ENCODE measurements at regions not wholly inside any gene's neighbourhood (a gene's known extent, or its start where the extent isn't known, plus 50 kb on each side); places are given as distances from the start of the nearest gene placed in this dataset.

DNA sequence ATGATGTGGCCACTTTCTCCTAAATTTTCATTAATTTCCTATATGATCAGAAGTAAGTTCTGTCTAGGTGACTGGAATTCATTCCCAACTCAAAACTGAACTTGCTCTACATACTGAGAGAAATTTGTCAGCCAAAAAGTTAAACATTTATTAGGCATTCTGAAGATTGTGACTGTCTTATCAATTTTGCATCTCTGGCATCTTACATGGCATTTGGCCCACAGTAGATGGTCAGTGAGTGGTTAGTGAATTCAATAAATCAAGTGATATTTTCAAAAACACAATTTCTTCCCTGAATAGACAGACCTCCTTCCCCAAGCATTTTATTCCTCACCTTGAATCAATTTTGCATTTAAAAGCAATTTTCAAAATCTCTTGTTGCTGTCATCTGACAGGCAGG, 363.2 kb upstream of the NBEA start:
- ATAC-seq, result no peak

DNA sequence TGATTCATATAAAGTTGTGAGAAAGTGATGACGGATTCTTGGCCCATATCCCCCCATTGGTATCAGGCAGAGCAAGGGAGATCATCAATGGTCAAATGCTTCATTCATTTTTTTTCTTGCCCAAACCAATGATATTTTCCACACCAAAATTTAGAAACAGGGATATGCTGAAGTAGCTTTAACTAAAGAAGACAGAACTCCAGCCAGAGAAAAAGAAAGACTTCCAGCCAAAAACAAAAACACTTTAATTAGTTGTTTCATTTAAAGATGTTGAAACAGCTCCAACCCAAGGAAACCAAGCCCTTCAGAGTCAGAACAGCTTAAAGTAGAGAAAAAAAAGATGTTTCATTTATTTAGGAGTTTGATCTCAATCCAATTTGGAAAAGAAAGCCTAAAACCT, 358.9 kb upstream of the NBEA start:
- no peak for ATAC-seq

DNA sequence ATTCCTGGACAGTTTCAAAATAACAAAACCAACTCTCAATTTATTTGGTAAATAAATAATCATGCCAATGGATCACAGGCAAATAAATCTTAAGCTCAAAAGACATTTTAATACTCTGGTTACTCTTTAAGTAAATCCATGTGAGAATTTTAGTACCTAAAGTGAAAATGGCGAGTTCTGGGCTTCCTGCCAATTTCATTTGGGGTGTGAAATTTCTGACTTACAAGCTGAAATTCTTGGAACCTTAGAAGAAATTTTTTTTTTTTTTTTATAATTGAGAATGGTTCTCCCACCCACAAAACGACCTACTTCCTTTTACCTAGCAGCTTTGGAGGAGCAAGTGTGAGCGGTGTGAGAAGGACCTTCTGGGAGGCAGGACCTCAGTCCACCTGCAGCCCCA, 354.5 kb upstream of the NBEA start:
- ATAC-seq, result no peak

DNA sequence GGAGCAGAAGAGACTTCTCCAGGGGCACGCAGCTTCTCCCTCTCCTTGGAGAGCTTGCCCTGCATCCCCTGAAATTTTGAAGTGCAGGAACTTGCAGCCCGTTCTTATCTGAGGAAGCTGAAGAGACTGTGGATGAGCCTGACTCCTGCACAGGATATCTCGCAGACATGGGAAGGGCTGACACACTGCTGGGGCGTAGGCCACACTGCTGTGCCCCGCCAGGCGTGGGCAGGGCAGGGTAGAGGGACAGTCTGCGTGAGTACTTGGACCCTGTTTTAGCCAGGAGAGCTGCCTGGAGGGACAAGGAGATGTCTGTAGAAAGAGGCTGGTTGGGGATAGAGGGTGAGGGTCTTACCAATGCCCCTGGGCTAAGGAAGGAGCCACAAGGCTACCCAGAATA, 353.7 kb upstream of the NBEA start:
- no peak for ATAC-seq

DNA sequence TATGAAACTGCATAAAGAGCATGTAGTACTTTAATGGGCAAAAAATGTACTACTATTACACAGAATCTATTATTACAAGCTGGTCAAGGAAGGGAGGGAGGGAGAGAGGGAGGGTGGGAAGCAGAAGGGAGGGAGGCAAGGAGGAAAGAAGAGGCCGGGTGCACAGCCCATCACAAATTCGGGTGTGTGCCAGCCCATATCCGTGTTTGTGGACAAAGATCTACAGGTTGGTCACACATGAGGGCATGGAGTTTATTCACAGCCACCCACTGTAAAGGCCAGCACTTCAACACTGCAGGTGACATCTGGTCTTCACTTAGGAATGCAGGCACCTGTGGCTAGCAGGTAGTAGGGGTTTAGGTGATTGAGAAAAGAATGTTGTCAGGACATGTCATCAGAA, 352.5 kb upstream of the NBEA start:
- ATAC-seq, result no peak

DNA sequence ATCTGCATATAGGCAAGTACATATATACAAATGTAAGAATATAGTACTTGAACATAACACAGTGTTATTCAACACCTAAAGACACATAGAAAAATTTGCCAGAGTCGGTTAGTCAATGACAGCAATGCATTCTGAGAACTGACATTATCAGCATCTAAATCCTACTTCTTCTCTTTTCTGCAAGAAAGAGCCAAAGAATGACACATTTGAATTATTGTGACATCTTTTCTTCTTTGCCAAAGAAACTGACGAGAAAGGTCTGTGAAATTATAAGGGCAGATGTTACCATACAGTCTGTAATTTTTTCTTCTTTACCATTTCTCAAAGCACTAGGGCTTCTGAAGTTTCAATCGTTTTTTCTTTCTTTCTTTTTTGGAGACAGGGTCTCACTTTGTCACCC, 350.9 kb upstream of the NBEA start:
- no peak for ATAC-seq

DNA sequence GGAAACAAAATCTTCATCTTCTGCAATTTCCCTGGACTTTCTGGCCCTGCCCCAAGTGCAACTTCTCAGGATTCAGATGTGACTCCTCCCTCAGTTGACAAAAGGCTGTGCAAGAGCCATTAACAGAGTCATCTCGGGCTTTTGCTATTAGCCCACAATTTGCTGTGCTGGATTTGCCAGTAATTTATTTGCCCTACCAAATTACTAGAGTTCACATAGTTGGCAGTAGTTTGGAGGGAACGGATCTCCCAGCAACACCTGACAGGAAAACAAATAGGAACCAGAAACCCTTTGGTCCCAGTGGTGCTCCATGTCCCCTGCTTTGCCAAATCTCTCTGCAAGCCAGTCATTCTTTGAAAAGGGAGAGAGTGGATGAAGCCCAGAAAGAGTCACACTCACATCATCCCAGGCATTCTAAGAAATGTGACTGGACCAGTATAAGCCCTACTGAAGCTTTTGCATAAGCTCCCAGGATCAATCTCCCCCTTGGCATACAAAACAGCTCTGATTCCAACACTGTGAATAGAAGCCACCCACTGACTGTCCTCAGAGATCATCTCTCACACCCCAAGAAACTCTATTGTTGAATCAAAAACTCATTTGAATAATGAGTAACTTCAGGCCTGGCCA, 350.1 kb upstream of the NBEA start:
- ATAC-seq, result no peak

DNA sequence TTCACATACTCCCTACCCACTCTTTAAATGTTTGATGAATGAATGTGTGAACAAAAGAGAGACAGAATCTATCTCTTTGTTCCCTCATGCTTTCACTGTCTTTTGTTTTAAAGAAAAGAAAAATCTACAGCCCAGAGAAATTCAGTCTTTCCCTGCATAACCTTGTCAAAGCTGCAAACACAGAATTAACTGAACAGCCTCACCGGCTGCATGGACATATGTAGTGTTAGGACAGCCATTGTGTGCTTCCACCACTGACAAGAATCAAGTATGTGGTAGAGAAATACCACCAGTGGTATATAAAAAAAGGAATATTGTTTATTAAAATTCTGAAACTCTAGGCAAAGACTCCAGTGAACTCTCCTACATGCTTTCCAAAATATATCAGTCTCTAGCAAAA, 348.4 kb upstream of the NBEA start:
- ATAC-seq, result no peak

DNA sequence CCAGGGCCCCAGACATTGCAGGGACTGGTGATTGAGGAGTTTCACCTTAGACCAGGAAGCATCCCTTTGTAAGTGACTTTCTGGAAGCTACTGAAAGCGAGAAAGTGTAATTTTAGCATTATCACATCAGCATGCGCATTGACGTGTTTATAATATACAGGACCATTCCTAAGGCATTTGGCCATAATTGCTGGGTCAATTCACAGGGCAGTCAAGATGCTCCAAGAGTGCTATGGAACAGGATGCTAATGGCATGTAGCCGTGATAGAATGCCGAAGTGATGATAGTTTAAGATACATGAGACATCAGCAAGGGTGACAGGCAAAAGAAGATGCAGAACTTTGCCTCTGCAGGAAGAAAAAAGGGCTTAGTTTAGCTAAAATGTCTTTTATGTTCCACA, 347.6 kb upstream of the NBEA start:
- ATAC-seq, result no peak

DNA sequence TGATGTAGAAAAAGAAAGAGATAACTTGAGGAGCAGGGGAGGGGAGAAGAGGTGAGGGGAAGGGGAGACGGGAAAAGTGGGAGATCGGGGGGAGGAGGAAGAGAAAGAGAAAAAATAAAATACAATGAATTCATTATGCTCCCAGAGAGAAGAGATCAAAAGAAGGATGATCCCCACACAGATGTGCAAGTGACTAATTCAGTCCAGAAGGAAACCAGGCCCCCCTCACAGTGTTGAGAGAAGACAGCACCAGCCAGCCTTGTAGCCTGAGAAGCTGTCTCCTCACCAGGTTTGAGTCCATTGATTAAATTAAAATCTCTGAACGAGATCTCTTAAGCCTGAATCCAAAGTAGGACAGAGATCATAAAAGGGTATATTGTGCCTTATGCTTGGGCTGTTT, 333.7 kb upstream of the NBEA start:
- ATAC-seq, result no peak

DNA sequence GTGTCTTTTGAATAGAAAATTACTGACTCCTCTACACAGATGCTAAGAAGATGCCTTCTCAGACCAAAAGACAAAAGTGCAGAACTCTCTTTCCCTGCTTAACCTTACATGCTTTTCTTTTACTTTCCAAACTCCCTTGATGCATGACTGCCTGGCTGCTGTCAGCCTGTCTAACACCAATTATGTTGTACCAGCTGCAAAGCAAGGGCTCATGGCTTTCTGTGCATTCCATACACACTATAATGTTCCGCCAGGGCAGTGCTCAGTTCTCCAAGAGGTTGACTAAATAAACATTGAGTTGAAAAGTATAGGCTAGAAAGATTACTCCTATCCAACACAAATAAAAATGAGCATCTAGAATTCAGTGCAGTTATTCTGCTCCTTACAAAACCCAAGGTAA, 330.4 kb upstream of the NBEA start:
- ATAC-seq, result no peak

DNA sequence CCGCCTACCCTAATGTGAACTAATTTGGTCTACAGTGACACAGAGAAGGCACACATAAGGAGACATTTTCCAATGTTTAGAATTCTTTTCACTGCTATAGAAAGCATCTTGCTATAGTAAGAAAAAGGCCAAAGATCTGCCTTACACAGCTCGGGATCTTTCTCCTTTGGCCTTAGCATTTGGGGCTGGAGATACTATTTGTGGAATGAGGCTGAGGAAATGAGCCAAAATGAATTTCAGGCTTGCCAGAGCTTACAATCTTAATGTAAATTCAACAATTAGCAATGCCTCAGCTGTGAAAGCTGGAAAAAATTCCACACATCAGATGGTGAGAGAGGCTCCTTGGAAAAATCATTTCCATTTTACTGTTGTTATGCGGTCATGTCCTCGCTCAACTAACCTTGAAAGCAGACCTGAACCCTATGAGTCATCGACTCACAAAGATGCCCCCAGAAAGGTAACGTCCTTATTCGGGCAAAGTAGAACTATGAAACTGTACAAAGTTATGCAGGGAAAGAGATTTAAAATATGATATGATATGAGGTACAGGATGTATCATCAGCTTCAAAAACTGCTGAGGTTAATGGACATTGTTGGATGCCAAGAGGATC, 324.5 kb upstream of the NBEA start:
- no peak for ATAC-seq

DNA sequence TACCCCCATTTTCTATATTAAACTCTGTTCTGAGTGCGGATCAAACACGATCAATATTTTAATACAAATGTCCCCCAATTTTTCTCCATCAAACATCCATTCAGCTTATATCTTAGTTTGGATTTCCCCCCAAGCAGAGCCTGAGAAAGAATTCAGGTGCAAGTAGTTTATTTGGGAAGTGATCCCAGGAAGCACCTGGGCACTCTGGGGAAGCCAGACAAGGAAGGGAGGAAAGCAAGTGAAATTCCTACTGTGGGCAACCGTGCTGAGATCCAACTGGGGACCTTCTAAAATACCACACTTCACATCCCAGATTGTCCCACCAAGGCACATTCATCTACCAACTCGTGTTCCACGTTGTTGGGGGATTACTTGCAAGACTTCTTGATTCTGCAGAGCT, 323.4 kb upstream of the NBEA start:
- ATAC-seq, result no peak

DNA sequence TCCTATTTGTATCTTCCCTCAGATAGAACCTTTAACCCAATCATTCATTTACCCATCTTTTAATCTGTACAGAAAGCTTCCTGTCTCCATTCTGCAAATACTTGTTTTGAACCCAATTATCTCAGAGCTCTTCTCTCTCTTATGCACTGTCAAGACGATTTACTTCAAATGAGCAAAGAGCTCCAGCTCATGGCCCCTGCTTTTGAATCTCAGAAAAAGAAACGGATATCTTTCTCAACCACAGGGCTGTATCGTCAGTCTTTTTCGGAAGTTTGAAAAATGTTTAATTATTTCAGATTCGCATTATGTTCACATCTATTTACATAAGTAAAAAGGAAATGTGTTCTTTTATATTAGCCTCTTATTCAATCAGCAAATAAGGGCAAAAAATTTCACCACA, 322.7 kb upstream of the NBEA start:
- no peak for ATAC-seq

DNA sequence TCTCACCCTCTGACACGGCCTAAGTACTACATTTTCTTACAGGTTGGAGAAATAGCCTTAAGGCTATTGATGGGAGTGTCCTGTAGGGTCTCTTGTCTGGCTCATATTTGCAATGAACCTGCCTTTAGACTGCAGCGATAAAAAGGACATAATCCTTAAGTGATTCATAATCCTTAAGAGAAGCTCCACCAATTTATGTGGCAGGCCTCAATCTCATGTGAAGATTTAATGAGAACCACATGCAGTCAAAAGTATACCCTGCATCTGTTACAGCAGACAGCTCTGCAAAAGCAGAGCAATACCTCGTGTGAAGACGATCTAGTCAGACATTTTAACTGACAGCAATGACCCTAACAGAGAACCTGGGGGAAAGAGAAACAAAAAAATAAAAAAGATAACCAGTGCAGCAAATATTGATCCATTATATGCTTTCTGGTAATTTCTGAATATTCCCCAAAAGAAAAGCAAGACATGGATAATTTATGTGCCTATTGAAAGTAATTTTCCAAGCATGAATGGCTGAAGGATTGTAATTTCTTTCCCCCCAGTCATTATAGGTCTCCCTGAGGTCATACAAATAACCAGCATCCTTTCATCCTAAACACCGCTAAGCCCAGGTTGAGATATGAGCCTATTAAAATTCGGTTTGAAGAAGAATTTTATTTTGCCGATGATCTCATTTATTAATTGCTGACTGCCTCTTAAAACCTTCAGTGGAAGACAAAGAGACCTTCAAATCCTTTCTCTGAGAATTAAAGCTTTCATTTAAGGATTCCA, 321.8 kb upstream of the NBEA start:
- no peak for ATAC-seq

DNA sequence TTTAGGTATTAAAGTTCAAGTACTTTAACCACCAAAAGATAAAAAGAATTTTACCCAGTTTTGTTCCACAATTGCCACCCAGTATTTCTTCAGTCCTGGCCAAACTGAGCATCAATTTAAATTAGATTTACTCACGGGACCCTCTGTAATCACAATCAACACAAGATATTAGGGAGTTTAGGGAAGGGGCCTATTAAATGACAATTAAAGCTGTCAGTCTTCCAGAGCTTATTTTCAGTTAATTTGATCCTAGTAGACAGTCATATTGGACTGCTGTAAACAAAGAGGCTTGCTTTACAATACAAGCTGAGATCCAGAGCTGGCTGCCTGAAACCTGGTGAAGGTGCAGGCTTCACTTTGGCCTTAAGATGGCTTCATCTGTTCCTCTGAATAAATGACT, 321.2 kb upstream of the NBEA start:
- ATAC-seq, result no peak

DNA sequence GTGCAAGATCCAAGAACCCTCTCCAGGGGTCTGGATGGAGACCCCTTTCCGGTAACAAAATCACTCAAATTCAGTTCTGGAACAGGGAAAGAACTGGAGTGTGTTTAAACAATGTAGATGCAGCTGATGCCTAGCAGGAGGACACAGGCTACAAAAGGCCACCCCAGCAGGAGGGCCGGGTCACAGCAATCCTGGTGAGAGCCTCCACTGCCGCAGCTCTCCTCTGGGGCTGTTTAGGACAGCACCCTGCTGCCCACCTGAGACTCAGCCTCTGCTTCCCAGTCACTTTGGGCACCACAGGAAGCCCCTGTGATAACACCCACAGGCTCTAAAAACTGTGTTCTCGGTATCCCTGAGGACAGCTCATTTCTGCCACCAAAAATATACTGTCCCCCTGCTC, 318.7 kb upstream of the NBEA start:
- no peak for ATAC-seq

DNA sequence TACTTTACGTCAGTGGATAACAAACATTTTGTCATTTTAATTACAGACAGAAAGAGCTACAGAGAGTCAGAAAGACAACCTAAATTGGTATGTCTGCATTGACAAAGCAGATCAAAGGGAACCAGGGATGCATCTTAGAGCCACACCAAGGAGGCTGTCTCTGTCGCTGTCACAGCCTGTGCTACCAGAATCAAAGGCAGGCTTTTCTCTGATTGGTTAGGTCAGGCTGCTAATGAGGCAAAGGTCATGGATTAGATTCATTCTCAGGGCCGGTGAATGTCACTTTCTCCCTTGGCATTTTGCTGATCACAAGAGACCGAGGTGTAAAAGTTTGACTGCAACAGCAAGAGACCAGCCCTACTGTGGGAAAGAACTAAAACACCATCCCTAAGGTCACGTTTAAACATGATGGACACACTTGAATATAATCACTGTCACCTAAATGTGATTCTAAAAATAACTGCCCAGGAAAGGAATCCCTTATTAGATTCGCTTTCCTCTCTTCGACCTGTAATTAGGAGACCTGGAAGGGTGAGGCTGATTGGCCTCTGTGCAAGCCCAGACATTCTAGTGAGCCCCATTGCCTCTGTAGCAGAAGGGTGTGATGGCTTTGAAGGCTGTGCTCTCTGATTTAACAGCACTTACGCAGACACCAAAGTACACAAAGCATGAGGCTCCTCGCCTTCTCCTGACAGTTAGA, 314.4 kb upstream of the NBEA start:
- ATAC-seq, result no peak

DNA sequence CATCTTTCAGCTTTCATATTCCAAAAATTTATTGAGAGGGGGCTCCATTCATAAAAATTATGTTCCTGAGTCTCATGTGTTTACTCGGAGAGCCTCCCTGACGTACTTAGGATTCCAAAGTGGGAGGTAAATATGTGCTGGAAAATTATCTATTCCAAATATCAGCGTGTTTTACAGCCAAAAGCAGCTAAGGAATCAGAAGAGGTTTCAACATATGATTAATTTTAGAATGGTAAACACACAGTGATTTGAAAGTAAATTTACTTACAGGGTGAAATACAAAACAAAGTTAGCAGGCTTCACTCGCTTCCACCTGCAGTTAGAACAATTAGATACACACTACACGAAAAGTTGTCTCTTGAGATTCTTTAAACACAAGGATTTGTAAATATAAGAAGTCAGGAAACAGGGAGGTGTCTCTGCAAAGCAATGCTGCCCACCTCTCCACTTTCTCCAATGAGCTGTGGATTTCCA, 313.8 kb upstream of the NBEA start:
- no peak for ATAC-seq

DNA sequence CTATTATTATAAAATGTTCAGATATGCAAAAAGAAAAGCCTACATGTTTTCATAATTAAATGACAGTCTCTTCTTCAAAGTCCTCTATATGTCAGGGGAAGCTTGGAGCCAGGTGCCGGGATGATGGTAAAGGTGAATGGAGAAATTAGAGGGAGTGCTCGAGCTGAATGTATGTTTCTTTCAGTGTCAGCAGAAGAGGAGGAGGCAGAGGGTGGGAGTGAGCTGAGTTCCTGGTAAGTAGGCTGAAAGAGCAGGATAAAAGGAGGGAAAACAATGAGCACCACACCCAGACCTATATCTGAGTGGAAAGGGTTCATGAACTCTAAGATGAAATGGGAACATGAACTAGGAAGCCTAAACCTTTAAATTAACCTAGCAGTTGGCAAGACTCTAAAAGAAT, 307.6 kb upstream of the NBEA start:
- ATAC-seq, result no peak

DNA sequence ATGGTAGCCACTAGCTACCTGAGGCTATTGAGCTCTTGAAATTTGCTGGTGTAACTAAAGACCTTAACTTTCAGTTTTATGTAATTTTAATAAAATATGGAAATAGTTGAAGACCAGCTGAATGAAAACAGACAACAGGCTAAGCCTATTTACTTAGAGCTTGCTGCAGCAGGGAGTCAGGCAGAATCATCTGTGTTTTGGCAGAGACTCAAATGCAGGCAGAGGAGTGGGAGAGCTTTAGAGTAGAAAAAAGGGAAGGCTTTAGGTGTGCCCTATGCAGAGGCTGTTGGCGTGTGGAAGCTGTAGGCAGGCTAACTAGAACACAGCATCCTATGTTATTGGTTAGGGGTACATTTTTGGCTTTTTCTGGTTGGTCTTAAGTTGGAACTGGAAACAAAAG, 304.9 kb upstream of the NBEA start:
- no peak for ATAC-seq

DNA sequence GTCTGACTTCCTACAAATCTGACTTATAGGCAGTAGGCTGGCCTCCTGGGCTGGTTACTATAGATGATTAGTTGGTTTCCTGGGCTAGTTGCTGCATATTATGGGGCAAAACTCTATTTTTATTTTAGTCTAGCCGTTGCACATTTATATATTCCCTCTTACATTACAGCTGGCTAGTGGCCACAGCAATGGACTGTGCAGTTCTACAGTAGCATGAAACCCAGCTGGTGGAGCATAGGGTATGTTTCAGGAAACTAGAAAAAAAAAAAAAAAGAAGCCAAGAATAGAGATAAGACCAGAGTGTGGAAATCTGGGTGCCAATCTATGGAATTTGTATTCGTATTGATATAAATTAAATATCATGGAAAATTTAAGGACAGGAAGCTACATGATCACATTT, 304.4 kb upstream of the NBEA start:
- no peak for ATAC-seq

DNA sequence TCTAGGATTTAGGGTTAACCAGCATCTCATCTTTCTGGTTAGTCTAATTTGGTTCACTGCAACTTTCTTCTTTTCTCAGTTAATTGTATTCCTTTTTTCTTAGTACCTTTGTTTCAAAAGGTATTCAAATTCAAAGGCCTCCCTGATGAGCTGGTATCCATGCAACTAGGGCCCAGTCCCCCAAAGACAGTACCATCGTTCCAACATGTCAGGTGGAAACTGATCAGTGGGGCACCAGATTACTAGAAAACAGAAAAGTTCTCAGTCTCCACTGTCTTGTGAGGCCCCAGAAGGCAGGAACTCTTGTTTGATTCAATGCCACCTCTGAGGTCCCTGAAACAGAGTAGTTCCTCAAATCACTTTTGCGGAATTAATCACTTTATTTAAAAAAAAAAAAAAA, 303.2 kb upstream of the NBEA start:
- ATAC-seq, result no peak
